Upper lobe of left lung (tissue), 4 donors: ENCODE measurements at regions not wholly inside any gene's neighbourhood (a gene's known extent, or its start where the extent isn't known, plus 50 kb on each side); places are given as distances from the start of the nearest gene placed in this dataset.

Experiments used
- CTCF ChIP-seq, 6 experiments: fragments of 450-650 bp in 4 of 6; fragments of 200-600 bp in 2 of 6; sonication (generic) in 2 of 6; IDR thresholded peaks; one replicate each; pipeline ENCODE4 v1.5.1; 2016 to 2019; ENCODE audit warnings: antibody characterized with exemption in 6 of 6
- EP300 ChIP-seq, 4 donors: sonication (generic); formaldehyde crosslinking; IDR thresholded peaks; one replicate each; pipeline ENCODE4 v1.5.1; 2017; ENCODE audit warnings: antibody characterized with exemption in 4 of 4, control low read depth in 2 of 4
- POLR2AphosphoS5 ChIP-seq, 2 donors: sonication (generic); formaldehyde crosslinking; IDR thresholded peaks; one replicate each; pipeline ENCODE4 v1.5.1; 2017; ENCODE audit warnings: antibody characterized with exemption in 2 of 2

GRCh38 chr12:3364661-3365462 is 126.1 kb upstream of the PRMT8 start:
- TF ChIP-seq CTCF (IDR thresholded peaks at IDR 0.05) (no peak), EP300 (IDR thresholded peaks at IDR 0.05) (no peak), POLR2AphosphoS5 (IDR thresholded peaks at IDR 0.05) (no peak)
